Tibial nerve (tissue), 4 donors: ENCODE measurements at regions not wholly inside any gene's neighbourhood (a gene's known extent, or its start where the extent isn't known, plus 50 kb on each side); places are given as distances from the start of the nearest gene placed in this dataset.

Source experiments
- DNase-seq, 2 donors: peaks; one replicate each; pipeline ENCODE4 v3.0.0-alpha.2; 2019; ENCODE audit warnings: low spot score in 2 of 2
- H3K27ac ChIP-seq, 4 donors: fragments of 200-600 bp; sonication (generic) in 3 of 4; one replicate each; pipeline ENCODE4 v1.5.1; 2017 to 2019; ENCODE audit warnings: mild to moderate bottlenecking in 1 of 4
- H3K27me3 ChIP-seq, 2 donors: fragments of 200-600 bp; sonication (generic) in 1 of 2; one replicate each; pipeline versions ENCODE4 v1.5.1 to v1.6.0; 2017 to 2019
- H3K36me3 ChIP-seq, 3 donors: fragments of 200-600 bp; sonication (generic); one replicate each; pipeline ENCODE4 v1.5.1; 2018 to 2019
- H3K4me1 ChIP-seq, 4 donors: fragments of 200-600 bp; sonication (generic) in 3 of 4; one replicate each; pipeline ENCODE4 v1.5.1; 2017 to 2019
- H3K4me3 ChIP-seq, 4 donors: fragments of 200-600 bp; sonication (generic) in 3 of 4; one replicate each; pipeline ENCODE4 v1.5.1; 2017 to 2019; ENCODE audit warnings: mild to moderate bottlenecking in 1 of 4, moderate library complexity in 1 of 4
- H3K9me3 ChIP-seq, 4 donors: fragments of 200-600 bp; sonication (generic) in 3 of 4; one replicate each; pipeline ENCODE4 v1.5.1; 2017 to 2019
- CTCF ChIP-seq, 5 experiments: fragments of 200-600 bp in 3 of 5; fragments of 450-650 bp in 2 of 5; sonication (generic) in 3 of 5; IDR thresholded peaks; one replicate each; pipeline ENCODE4 v1.5.1; 2016 to 2019; ENCODE audit warnings: antibody characterized with exemption in 5 of 5, mild to moderate bottlenecking in 3 of 5, moderate library complexity in 2 of 5
- EP300 ChIP-seq, 2 donors: sonication (generic); formaldehyde crosslinking; IDR thresholded peaks; one replicate each; pipeline ENCODE4 v1.6.1; 2017; ENCODE audit warnings: antibody characterized with exemption in 2 of 2, mild to moderate bottlenecking in 1 of 2
- POLR2A ChIP-seq, 2 donors: fragments of 450-650 bp; IDR thresholded peaks; one replicate each; pipeline ENCODE4 v1.6.1; 2017; ENCODE audit warnings: antibody characterized with exemption in 2 of 2, mild to moderate bottlenecking in 2 of 2, moderate library complexity in 2 of 2
- WGBS, 2 donors: methylation state at CpG; one replicate each; pipeline ENCODE4 v1.1.5; 2018; 5-methylcytosine and 5-hydroxymethylcytosine counted together

- WGBS, 2 donors, result 80 to 84% methylated on average over 5 of the region's 5 CpGs
- DNase-seq, result no peak
- H3K36me3 ChIP-seq, result no peaks in the 10 kb centered on the region
Measured at GRCh38 chr3:54032598-54032997, 89.8 kb upstream of the CACNA2D3 start.

GRCh38 chr3:54028372-54028771 lies 94.0 kb upstream of the CACNA2D3 start:
- H3K9me3 ChIP-seq, result no peaks in the 10 kb centered on the region
- H3K4me1 ChIP-seq, result no peaks in the 10 kb centered on the region
- TF ChIP-seq CTCF (IDR thresholded peaks at IDR 0.05) (no peak), EP300 (IDR thresholded peaks at IDR 0.05) (no peak), POLR2A (IDR thresholded peaks at IDR 0.05) (no peak)
- no peak overlapping the region for H3K27ac ChIP-seq
- no peaks in the 10 kb centered on the region for H3K36me3 ChIP-seq
- 84 to 85% methylated on average over 5 of the region's 5 CpGs for WGBS, 2 donors
- no peaks in the 10 kb centered on the region for H3K27me3 ChIP-seq
- no peak for DNase-seq
- H3K4me3 ChIP-seq, result no peak overlapping the region

More at GRCh38 chr3:54032598-54032997, 89.8 kb upstream of the CACNA2D3 start:
- no peaks in the 10 kb centered on the region for H3K4me1 ChIP-seq
- no peak overlapping the region for H3K4me3 ChIP-seq
- no peaks in the 10 kb centered on the region for H3K9me3 ChIP-seq
- H3K27me3 ChIP-seq, result no peaks in the 10 kb centered on the region
- no peak overlapping the region for H3K27ac ChIP-seq
- TF ChIP-seq POLR2A (IDR thresholded peaks at IDR 0.05) (no peak), EP300 (IDR thresholded peaks at IDR 0.05) (no peak), CTCF (IDR thresholded peaks at IDR 0.05) (no peak)

- TF ChIP-seq CTCF (IDR thresholded peaks at IDR 0.05) (no peak), EP300 (IDR thresholded peaks at IDR 0.05) (no peak), POLR2A (IDR thresholded peaks at IDR 0.05) (no peak)
- Histone ChIP-seq H3K27me3 (no peaks in the 10 kb centered on the region), H3K4me1 (no peaks in the 10 kb centered on the region), H3K4me3 (no peak overlapping the region), H3K36me3 (no peaks in the 10 kb centered on the region), H3K27ac (no peak overlapping the region), H3K9me3 (peaks cover 0 to 6% (median 0%) of the 10 kb centered on the region in 4 donors)
- DNase-seq, result no peak
- 18 to 29% methylated on average over 2 of the region's 2 CpGs for WGBS, 2 donors
Measured at GRCh38 chr3:54026543-54026942, 95.8 kb upstream of the CACNA2D3 start.

- WGBS, 2 donors, result 53 to 62% methylated on average over 3 of the region's 3 CpGs
- TF ChIP-seq CTCF (IDR thresholded peaks at IDR 0.05), result no peak
- no peak for TF ChIP-seq POLR2A (IDR thresholded peaks at IDR 0.05)
- TF ChIP-seq EP300 (IDR thresholded peaks at IDR 0.05), result no peak
- peaks cover 0 to 15% (median 2%) of the 10 kb centered on the region in 4 donors for H3K9me3 ChIP-seq
- H3K27ac ChIP-seq, result no peak overlapping the region
- no peaks in the 10 kb centered on the region for H3K4me1 ChIP-seq
- no peaks in the 10 kb centered on the region for H3K27me3 ChIP-seq
- no peaks in the 10 kb centered on the region for H3K36me3 ChIP-seq
- H3K4me3 ChIP-seq, result no peak overlapping the region
- no peak for DNase-seq
Measured at GRCh38 chr3:54021071-54021470, 101.3 kb upstream of the CACNA2D3 start.

GRCh38 chr3:54020436-54020835 lies 101.9 kb upstream of the CACNA2D3 start:
- Histone ChIP-seq H3K9me3 (peaks cover 0 to 15% (median 2%) of the 10 kb centered on the region in 4 donors), H3K4me3 (no peak overlapping the region), H3K4me1 (no peaks in the 10 kb centered on the region), H3K27me3 (no peaks in the 10 kb centered on the region), H3K36me3 (no peaks in the 10 kb centered on the region), H3K27ac (no peak overlapping the region)
- no peak for TF ChIP-seq EP300 (IDR thresholded peaks at IDR 0.05)
- TF ChIP-seq POLR2A (IDR thresholded peaks at IDR 0.05), result no peak
- no peak for TF ChIP-seq CTCF (IDR thresholded peaks at IDR 0.05)
- WGBS, 2 donors, result 72 to 91% methylated on average over 3 of the region's 3 CpGs
- no peak for DNase-seq
